ENCODE measurements at regions not wholly inside any gene's neighbourhood (a gene's known extent, or its start where the extent isn't known, plus 50 kb on each side); places are given as distances from the start of the nearest gene placed in this dataset.
"Not testable (repeated sequence)": the region's sequence is repeated elsewhere in the genome, so short reads cannot be mapped to it uniquely, and the experiment has no call there.

DNA sequence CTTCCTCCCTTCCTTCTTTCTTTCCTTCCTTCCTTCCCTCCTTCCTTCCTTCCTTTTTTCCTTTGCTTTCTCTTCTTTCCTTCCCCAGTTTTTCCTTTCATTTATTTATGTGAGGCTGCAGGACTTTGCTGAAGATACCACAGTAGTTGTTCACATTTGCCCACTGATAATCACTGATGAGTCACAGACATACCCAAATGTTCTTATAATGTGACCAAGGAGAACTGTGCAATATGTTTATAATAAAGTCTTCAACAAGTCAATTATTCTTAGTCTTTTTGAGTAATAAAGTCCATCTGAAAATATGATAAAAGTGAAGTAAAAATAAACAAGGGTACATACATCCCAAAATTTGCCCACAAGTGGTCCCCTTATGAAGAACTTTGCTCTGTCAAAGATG, 159.7 kb downstream of the GNAI1 start:
- intact Hi-C loops (cut with micrococcal nuclease), result no loop called here
- dilution Hi-C loops (cut with MboI; ENCODE audit: extremely low pct_ligation_motif_present, low sequenced_read_pairs), result no loop called here
- DNase-seq (ENCODE audit: low read depth, low spot score), result no peak
- no peaks in the 10 kb centered on the region for H4K20me1 ChIP-seq (replicated peaks; ENCODE audit: control insufficient read depth, extremely low read depth, insufficient read depth, low read length)
- H3K27me3 ChIP-seq (ENCODE audit: control insufficient read depth in 2 of 2, insufficient read depth in 2 of 2, low read length in 2 of 2), result no peaks in the 10 kb centered on the region
- no peak overlapping the region for H3K27ac ChIP-seq (ENCODE audit: insufficient read depth, low read depth, low read length)
- no peaks in the 10 kb centered on the region for H3K9me3 ChIP-seq (replicated peaks; ENCODE audit: control insufficient read depth, insufficient read depth, low read length)
- H3K36me3 ChIP-seq (ENCODE audit: control insufficient read depth in 2 of 2, extremely low read depth in 1 of 2, insufficient read depth in 2 of 2, low read length in 2 of 2), result no peaks in the 10 kb centered on the region
- H3K4me3 ChIP-seq (replicated peaks in 1 of 3; ENCODE audit: insufficient read depth in 1 of 3, low read depth in 1 of 3, low read length in 3 of 3), result no peak overlapping the region
- no peaks in the 10 kb centered on the region for H3K79me2 ChIP-seq (ENCODE audit: control insufficient read depth, insufficient read depth, low read length)
- ChIA-PET CTCF (no interaction called here), POLR2A (no interaction called here)
- no peak for TF ChIP-seq POLR2A (IDR thresholded peaks at IDR 0.05; ENCODE audit: low read depth, low read length)
- no peak overlapping the region for H3K9ac ChIP-seq (replicated peaks; ENCODE audit: extremely low read depth, insufficient read depth, low read length)
- H3K4me2 ChIP-seq (ENCODE audit: insufficient read depth, low read length), result no peak overlapping the region
- no TSS peak for BruUV-seq (replicated peaks)
- H2AFZ ChIP-seq (ENCODE audit: low read depth, low read length), result no peak overlapping the region
- no peak for FAIRE-seq
- no peaks in the 10 kb centered on the region for H3K9me1 ChIP-seq (replicated peaks; ENCODE audit: control insufficient read depth, extremely low read depth, insufficient read depth, low read length)
- H3K4me1 ChIP-seq (ENCODE audit: control insufficient read depth, extremely low read depth, insufficient read depth, low read length), result no peaks in the 10 kb centered on the region

DNA sequence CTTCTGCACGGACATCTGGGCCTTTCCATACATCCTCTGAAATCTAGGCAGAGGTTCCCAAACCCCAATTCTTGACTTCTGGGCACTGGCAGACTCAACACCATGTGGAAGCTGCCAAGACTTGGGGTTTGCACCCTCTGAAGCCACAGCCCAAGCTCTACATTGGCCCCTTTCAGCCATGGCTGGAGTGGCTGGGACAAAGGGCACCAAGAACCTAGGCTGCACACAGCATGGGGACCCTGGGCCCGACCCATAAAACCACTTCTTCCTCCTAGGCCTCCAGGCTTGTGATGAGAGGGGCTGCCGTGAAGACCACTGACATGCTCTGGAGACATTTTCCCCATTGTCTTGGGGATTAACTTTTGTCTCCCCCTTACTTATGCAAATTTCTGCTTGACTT, 158.0 kb downstream of the GNAI1 start:
- H3K27ac ChIP-seq (ENCODE audit: insufficient read depth, low read depth, low read length); BruUV-seq (replicated peaks); intact Hi-C loops (cut with micrococcal nuclease); H3K27me3 ChIP-seq (ENCODE audit: control insufficient read depth in 2 of 2, insufficient read depth in 2 of 2, low read length in 2 of 2); H3K4me3 ChIP-seq (replicated peaks in 1 of 3; ENCODE audit: insufficient read depth in 1 of 3, low read depth in 1 of 3, low read length in 3 of 3); H2AFZ ChIP-seq (ENCODE audit: low read depth, low read length); FAIRE-seq; H3K9me1 ChIP-seq (replicated peaks; ENCODE audit: control insufficient read depth, extremely low read depth, insufficient read depth, low read length); H3K4me1 ChIP-seq (ENCODE audit: control insufficient read depth, extremely low read depth, insufficient read depth, low read length); H3K36me3 ChIP-seq (ENCODE audit: control insufficient read depth in 2 of 2, extremely low read depth in 1 of 2, insufficient read depth in 2 of 2, low read length in 2 of 2); POLR2A ChIA-PET; CTCF ChIA-PET; dilution Hi-C loops (cut with MboI; ENCODE audit: extremely low pct_ligation_motif_present, low sequenced_read_pairs); H3K9ac ChIP-seq (replicated peaks; ENCODE audit: extremely low read depth, insufficient read depth, low read length); H3K79me2 ChIP-seq (ENCODE audit: control insufficient read depth, insufficient read depth, low read length); H4K20me1 ChIP-seq (replicated peaks; ENCODE audit: control insufficient read depth, extremely low read depth, insufficient read depth, low read length); DNase-seq (ENCODE audit: low read depth, low spot score); H3K9me3 ChIP-seq (replicated peaks; ENCODE audit: control insufficient read depth, insufficient read depth, low read length); H3K4me2 ChIP-seq (ENCODE audit: insufficient read depth, low read length): not testable (repeated sequence)

All from endothelial cell of umbilical vein (primary cell).